GM10248 (cell line): ENCODE measurements at regions not wholly inside any gene's neighbourhood (a gene's known extent, or its start where the extent isn't known, plus 50 kb on each side); places are given as distances from the start of the nearest gene placed in this dataset.

ENCODE experiments used
- CTCF ChIA-PET: fragments of 300-600 bp; sonication (Branson Sonifier 250); formaldehyde crosslinking; extraction: SDS; loops from one replicate; lab custom pipeline; 2021; ENCODE audit warnings: antibody characterized with exemption; lab: Yijun Ruan, JAX
- POLR2A ChIA-PET: fragments of 350-650 bp; sonication (Branson Sonifier 250); formaldehyde crosslinking; extraction: SDS; loops from one replicate; lab custom pipeline; 2020; ENCODE audit warnings: antibody characterized with exemption; lab: Yijun Ruan, JAX
- DNase-seq: peaks from one replicate; pipeline ENCODE4 v3.0.0; 2012; ENCODE audit errors: extremely low spot score
- TF ChIP-seq, protein P1 (sequence below): IDR thresholded peaks from 2 replicates; pipeline ENCODE4 v1.5.1; 2012; ENCODE audit warnings: mild to moderate bottlenecking, low read depth; ENCODE audit errors: extremely low read depth, missing control alignments, control extremely low read depth

DNA sequence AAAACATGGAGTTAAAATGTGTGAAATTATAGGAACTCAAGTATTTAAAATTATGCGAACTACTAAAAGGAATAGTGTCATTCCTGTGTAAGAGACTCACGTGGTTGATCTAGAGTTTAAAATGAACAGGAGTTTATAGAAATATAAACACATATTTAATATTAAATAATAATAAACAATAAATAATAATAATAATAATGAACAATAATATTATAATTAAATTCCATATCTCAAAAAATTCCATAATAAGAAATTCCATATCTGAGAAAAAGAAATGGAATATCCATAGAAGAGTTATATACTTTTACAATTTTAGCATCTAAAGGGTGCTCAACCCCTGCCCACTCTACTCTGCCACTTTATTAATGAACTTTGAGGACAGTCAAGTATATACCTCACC is 429.6 kb downstream of the TNS3 start:
- TF ChIP-seq, protein P1, sequence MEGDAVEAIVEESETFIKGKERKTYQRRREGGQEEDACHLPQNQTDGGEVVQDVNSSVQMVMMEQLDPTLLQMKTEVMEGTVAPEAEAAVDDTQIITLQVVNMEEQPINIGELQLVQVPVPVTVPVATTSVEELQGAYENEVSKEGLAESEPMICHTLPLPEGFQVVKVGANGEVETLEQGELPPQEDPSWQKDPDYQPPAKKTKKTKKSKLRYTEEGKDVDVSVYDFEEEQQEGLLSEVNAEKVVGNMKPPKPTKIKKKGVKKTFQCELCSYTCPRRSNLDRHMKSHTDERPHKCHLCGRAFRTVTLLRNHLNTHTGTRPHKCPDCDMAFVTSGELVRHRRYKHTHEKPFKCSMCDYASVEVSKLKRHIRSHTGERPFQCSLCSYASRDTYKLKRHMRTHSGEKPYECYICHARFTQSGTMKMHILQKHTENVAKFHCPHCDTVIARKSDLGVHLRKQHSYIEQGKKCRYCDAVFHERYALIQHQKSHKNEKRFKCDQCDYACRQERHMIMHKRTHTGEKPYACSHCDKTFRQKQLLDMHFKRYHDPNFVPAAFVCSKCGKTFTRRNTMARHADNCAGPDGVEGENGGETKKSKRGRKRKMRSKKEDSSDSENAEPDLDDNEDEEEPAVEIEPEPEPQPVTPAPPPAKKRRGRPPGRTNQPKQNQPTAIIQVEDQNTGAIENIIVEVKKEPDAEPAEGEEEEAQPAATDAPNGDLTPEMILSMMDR = no peak
- no peak for DNase-seq
- CTCF ChIA-PET = interaction anchor here (0.8 to 1.0 kb wide), 2 partner anchors 10 kb away, joined by 3 to 4 read pairs; no protein-coding TSS in a partner anchor
- POLR2A ChIA-PET = no interaction called here

DNA sequence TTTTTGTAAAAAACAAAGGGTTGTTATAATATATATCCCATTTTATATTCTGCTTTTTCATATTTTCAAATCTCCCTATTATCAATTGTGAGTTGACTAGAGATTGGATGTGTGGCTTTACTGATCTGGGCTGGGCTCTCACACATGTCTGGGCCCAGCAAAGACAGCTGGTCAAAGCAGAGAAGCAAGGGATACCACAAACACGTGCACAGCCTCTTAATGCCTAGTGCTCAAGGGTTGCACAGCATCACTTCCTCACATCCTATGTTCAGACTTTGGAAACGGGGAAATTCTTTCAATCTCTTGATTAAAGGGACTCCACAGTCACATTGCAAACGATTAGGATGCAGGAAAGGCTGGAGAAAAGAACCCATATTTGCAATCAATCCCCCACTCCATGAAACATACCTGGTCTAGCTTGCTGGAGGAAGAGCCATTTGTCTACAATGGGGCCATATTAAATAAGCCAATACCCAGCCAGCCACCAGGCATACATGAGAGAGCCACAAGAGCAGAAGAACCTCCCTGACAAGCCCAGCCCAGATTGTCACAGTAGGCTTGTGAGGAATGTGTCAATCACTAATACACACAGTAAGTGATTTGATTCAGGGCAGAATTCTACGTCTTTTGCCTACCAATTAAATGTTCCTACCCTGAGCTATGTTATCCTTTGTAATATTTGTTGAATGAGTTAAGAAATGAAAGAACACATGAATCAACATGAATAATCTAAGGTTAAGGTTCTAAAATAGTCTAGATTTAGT is 431.2 kb downstream of the TNS3 start:
- POLR2A ChIA-PET = no interaction called here

DNA sequence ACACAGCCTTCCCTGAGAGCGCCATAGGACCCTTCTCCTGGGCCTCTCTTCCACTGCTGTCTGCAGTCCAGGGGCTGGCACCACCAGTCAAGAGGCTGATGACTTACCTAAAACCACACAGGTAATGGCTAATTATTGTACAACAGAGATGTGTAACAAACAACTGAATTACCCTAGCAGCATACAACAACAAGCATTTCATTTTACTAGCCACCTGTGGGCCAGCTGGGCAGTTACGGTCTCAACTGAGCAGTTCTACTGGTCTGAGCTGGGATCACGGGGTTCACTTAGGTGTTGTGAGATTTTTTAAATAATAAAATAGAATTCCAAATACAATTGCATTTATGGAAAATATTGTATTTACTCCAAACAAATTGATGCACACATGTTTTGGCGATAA is 431.9 kb downstream of the TNS3 start:
- no peak for DNase-seq
- POLR2A ChIA-PET = no interaction called here
- TF ChIP-seq, protein P1 = no peak
- CTCF ChIA-PET = no interaction called here

More for the DNA sequence above, 431.2 kb downstream of the TNS3 start:
- TF ChIP-seq, protein P1 = no peak
- CTCF ChIA-PET = no interaction called here
- DNase-seq = no peak

DNA sequence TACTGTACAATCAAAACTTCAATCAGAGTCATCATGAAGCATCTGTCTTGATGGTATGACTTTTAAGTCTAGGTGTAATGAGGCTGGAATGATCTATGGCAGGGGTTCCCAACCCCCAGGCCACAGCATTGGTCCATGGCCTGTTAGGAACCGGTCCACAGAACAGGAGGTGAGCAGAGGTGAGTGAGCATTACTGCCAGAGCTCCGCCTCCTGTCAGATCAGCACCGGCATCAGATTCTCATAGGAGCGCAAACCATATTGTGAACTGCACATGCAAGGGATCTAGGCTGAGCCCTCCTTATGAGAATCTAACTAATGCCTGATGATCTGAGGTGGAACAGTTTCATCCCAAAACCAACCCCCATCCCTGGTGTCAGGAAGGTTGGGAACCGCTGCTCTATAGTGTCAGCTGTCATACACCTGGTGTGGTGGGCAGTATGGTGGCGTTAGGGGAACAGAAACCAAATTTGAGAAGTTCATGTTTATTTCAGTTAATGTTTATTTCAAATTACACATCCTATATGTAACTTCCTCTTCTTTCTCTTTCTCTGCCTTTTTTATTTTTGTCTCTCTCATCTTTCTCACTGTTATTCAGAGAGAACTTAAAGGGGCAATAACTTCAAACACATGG is 432.6 kb downstream of the TNS3 start:
- ChIA-PET POLR2A (no interaction called here), CTCF (no interaction called here)
- DNase-seq = no peak
- TF ChIP-seq, protein P1 = no peak

DNA sequence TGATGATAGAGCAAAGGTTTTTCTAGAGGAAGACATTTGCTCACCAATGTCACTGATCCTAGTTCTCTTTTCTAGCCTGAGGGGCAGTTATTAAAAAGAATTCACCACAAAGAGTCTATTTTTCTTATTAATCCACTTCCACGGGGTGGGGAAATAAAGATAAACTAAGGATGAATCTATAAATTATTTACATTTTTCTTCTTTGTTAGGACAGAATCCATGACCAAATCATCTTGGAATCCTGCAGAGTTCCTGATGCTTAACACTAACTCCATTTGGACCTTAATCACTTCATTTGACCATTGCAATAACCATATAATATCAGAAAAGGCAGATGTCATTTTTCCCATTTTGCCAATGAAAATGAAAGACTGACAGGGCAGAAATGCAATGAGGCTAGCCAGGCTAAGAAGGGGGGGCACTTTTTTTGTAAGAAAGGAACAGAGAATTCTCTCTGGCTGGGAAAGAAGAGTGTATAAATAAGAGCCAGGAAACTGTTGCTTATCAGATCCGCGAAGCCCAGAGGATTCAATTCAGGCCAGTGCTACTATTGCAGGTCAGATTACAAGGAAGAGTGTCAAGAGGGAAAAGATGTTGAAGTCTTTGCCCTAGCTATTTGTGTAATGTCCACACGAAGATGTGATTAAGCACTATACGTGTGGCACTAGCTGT is 433.2 kb downstream of the TNS3 start:
- ChIA-PET POLR2A (no interaction called here), CTCF (no interaction called here)
- DNase-seq = no peak
- TF ChIP-seq, protein P1 = no peak

DNA sequence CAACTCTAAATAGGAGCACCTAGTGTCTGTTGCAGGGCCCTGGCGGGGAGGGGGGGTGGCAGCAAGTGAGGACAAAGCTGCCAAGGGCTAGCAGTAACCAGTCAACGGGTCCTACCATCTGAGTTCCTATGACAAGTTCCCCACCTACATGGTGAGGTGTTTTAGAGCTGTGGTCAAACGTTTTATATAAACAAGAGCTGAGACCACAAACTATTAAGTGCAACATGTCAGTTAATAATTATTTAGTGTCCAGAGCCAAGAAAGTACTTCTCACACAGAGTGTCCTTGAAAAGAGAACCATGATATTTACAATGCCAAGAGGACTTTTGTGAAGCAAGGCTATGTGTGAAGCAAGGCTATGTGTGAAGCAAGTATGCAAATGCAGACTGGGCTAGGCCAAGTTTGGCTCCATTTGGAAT is 434.7 kb downstream of the TNS3 start:
- TF ChIP-seq, protein P1 = no peak
- DNase-seq = no peak
- ChIA-PET POLR2A (no interaction called here), CTCF (interaction anchor here (1.4 kb wide), 1 partner anchor 85 kb away, joined by 3 read pairs; no protein-coding TSS in a partner anchor)
